H1 (cell line): ENCODE measurements at regions not wholly inside any gene's neighbourhood (a gene's known extent, or its start where the extent isn't known, plus 50 kb on each side); places are given as distances from the start of the nearest gene placed in this dataset.

ENCODE experiments used
- MAFK ChIP-seq: IDR thresholded peaks from 2 replicates; pipeline ENCODE4 v1.6.1; 2012; ENCODE audit warnings: low read depth, mild to moderate bottlenecking, improper control_type of control experiment, low read length
- POLR2A ChIP-seq, 2 experiments: IDR thresholded peaks; 1 replicate in 1 of 2; 2 replicates in 1 of 2; pipeline ENCODE4 v1.6.1; 2011; ENCODE audit warnings: low read depth in 2 of 2, low read length in 2 of 2, mild to moderate bottlenecking in 2 of 2; ENCODE audit errors: control extremely low read depth in 1 of 2
- POLR2AphosphoS5 ChIP-seq: IDR thresholded peaks from 2 replicates; pipeline ENCODE4 v1.6.1; 2011; ENCODE audit warnings: low read depth, low read length
- SAP30 ChIP-seq: fragments of 300-600 bp; sonication (generic); IDR thresholded peaks from 2 replicates; pipeline ENCODE4 v1.7.1; 2012; ENCODE audit warnings: low read length, moderate library complexity, mild to moderate bottlenecking, inconsistent platforms; ENCODE audit not compliant: insufficient read depth, insufficient replicate concordance
- SIN3A ChIP-seq, 2 experiments: IDR thresholded peaks in 1 of 2; conservative IDR thresholded peaks in 1 of 2; 2 replicates each; pipeline ENCODE4 v1.6.1; 2011 to 2012; ENCODE audit warnings: low read length in 2 of 2, improper control_type of control experiment in 1 of 2, low read depth in 1 of 2, mild to moderate bottlenecking in 1 of 2
- TEAD4 ChIP-seq: IDR thresholded peaks from 2 replicates; pipeline ENCODE4 v1.6.1; 2012; ENCODE audit warnings: low read depth, low read length, inconsistent platforms, mixed read lengths
- TF ChIP-seq, protein P1 (sequence below), 3 experiments: IDR thresholded peaks; 1 replicate in 2 of 3; 2 replicates in 1 of 3; pipeline versions ENCODE4 v1.5.1 to v1.6.1; 2011; ENCODE audit warnings: low read length in 3 of 3, mild to moderate bottlenecking in 3 of 3, inconsistent platforms in 2 of 3, low read depth in 1 of 3, moderate library complexity in 1 of 3; ENCODE audit not compliant: insufficient read depth in 1 of 3; ENCODE audit errors: control extremely low read depth in 1 of 3

- no peak for TF ChIP-seq POLR2A (IDR thresholded peaks at IDR 0.05; ENCODE audit: control extremely low read depth in 1 of 2, low read depth in 2 of 2, low read length in 2 of 2)
- TF ChIP-seq, protein P1, sequence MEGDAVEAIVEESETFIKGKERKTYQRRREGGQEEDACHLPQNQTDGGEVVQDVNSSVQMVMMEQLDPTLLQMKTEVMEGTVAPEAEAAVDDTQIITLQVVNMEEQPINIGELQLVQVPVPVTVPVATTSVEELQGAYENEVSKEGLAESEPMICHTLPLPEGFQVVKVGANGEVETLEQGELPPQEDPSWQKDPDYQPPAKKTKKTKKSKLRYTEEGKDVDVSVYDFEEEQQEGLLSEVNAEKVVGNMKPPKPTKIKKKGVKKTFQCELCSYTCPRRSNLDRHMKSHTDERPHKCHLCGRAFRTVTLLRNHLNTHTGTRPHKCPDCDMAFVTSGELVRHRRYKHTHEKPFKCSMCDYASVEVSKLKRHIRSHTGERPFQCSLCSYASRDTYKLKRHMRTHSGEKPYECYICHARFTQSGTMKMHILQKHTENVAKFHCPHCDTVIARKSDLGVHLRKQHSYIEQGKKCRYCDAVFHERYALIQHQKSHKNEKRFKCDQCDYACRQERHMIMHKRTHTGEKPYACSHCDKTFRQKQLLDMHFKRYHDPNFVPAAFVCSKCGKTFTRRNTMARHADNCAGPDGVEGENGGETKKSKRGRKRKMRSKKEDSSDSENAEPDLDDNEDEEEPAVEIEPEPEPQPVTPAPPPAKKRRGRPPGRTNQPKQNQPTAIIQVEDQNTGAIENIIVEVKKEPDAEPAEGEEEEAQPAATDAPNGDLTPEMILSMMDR (IDR thresholded peaks at IDR 0.05; ENCODE audit: control extremely low read depth in 1 of 3, insufficient read depth in 1 of 3, low read depth in 1 of 3, low read length in 3 of 3), result no peak
- no peak for TF ChIP-seq SAP30
- no peak for TF ChIP-seq POLR2AphosphoS5
- TF ChIP-seq TEAD4, result no peak
- TF ChIP-seq SIN3A (conservative IDR thresholded peaks at IDR 0.05 in 1 of 2, IDR thresholded peaks at IDR 0.05 in 1 of 2; ENCODE audit: low read depth in 1 of 2, low read length in 2 of 2), result no peak
- TF ChIP-seq MAFK, result no peak
These were observed 249.5 kb upstream of the PTGER4 start for GRCh38 chr5:40430101-40430710.
